CD4-positive, alpha-beta T cell (primary cell): ENCODE measurements at regions not wholly inside any gene's neighbourhood (a gene's known extent, or its start where the extent isn't known, plus 50 kb on each side); places are given as distances from the start of the nearest gene placed in this dataset. TPM values are rescaled to one million over a fixed set of nuclear protein-coding genes. Genes with fewer than 3 reads are reported as not detected.

ENCODE experiments used
- ATAC-seq: fragments of 200-7000 bp; cut with Tn5 transposase; one replicate; pipeline ENCODE4 v1.10.0; 2022; ENCODE audit warnings: mild to moderate bottlenecking; ENCODE audit not compliant: poor library complexity
- CTCF ChIA-PET: fragments of 350-600 bp; sonication (Branson Sonifier 250); formaldehyde crosslinking; loops from one replicate; lab custom pipeline; 2021; ENCODE audit warnings: antibody characterized with exemption, inconsistent platforms; lab: Charles Lee
- POLR2A ChIA-PET: fragments of 350-600 bp; sonication (Branson Sonifier 250); formaldehyde crosslinking; loops from one replicate; lab custom pipeline; 2021; ENCODE audit warnings: antibody characterized with exemption, inconsistent platforms; lab: Charles Lee
- DNase-seq, 14 experiments: peaks; one replicate each; pipeline ENCODE4 v3.0.0-alpha.2; 2013 to 2020; ENCODE audit warnings: mixed read lengths in 2 of 14
- H3K27ac ChIP-seq, 2 donors: one replicate each; pipeline versions ENCODE4 v1.5.1 to v1.7.0; 2013; ENCODE audit warnings: low read length in 2 of 2, low read depth in 1 of 2, mild to moderate bottlenecking in 1 of 2
- H3K27me3 ChIP-seq, 2 experiments: 1 replicate in 1 of 2; 2 replicates in 1 of 2; pipeline versions ENCODE4 v1.6.1 to v1.7.0; 2013; ENCODE audit warnings: low read length in 2 of 2, control low read depth in 1 of 2, mild to moderate bottlenecking in 1 of 2, moderate library complexity in 1 of 2; ENCODE audit not compliant: insufficient read depth in 2 of 2, control insufficient read depth in 1 of 2
- H3K36me3 ChIP-seq: one replicate; pipeline ENCODE4 v1.6.1; 2013; ENCODE audit warnings: low read length, control low read depth; ENCODE audit not compliant: insufficient read depth
- H3K4me1 ChIP-seq: one replicate; pipeline ENCODE4 v1.6.1; 2013; ENCODE audit warnings: low read length, control low read depth; ENCODE audit not compliant: insufficient read depth
- H3K4me3 ChIP-seq: one replicate; pipeline ENCODE4 v1.5.1; 2013; ENCODE audit warnings: mild to moderate bottlenecking, low read length, moderate library complexity
- H3K9me3 ChIP-seq, 2 experiments: 1 replicate in 1 of 2; 2 replicates in 1 of 2; pipeline versions ENCODE4 v1.6.1 to v1.7.0; 2013; ENCODE audit warnings: low read length in 2 of 2, mild to moderate bottlenecking in 2 of 2, control low read depth in 1 of 2, moderate library complexity in 1 of 2; ENCODE audit not compliant: control insufficient read depth in 1 of 2, insufficient read depth in 1 of 2
- H3K27ac Mint-ChIP-seq: one replicate; pipeline ENCODE4 v1.8.0; 2020; ENCODE audit warnings: mixed read lengths
- H3K27me3 Mint-ChIP-seq: one replicate; pipeline ENCODE4 v1.8.0; 2021; ENCODE audit warnings: mixed read lengths
- H3K36me3 Mint-ChIP-seq: one replicate; pipeline ENCODE4 v1.8.0; 2021; ENCODE audit warnings: low read depth, mixed read lengths
- H3K4me1 Mint-ChIP-seq: one replicate; pipeline ENCODE4 v1.8.0; 2021; ENCODE audit warnings: low read depth, mixed read lengths
- H3K4me3 Mint-ChIP-seq: one replicate; pipeline ENCODE4 v1.8.0; 2020; ENCODE audit warnings: mild to moderate bottlenecking, mixed read lengths
- H3K9me3 Mint-ChIP-seq: one replicate; pipeline ENCODE4 v1.8.0; 2020; ENCODE audit warnings: mixed read lengths
- intact Hi-C, 2 experiments: fragments of 100-400 bp; cut with DNase I in 1 of 2; cut with micrococcal nuclease in 1 of 2; formaldehyde crosslinking; loops; one replicate each; pipeline versions ENCODE4 v1.15.1 to v1.9.0; 2023 to 2025; cut with DNase I, micrococcal nuclease
- microRNA-seq: library from miRNA; unstranded; fragments of <30 nt; microRNA quantifications from one replicate; pipeline ENCODE4 v1.2.0, GENCODE V29; 2021; ENCODE audit warnings: borderline microRNAs expressed, borderline replicate concordance
- TF ChIP-seq, protein P1 (sequence below): fragments of 200-600 bp; IDR thresholded peaks from one replicate; pipeline ENCODE4 v1.8.0; 2022; ENCODE audit warnings: antibody characterized with exemption, mild to moderate bottlenecking

DNA sequence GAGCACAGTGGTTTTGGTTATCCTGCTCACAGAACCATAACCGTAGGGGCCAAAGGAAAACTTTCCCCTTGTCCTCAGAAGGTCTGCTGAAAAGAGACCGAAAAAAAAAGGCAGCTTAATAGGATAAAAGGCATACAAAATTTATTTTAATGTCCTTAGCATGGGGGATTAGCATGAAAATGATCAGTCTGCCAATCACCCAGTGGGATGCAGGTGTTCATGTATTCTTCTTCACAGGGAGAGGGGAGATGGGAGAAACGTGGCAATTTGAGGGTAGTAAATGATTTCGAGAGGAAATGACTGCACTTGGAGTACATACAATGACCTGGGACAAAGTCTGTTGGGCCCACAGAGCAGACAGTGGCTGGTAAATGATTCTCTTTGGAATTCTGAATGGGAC, 194.0 kb downstream of the AJAP1 start:
- CTCF ChIA-PET, result no interaction called here
- Mint-ChIP-seq H3K4me3 (no peak overlapping the region), H3K4me1 (no peaks in the 10 kb centered on the region)

DNA sequence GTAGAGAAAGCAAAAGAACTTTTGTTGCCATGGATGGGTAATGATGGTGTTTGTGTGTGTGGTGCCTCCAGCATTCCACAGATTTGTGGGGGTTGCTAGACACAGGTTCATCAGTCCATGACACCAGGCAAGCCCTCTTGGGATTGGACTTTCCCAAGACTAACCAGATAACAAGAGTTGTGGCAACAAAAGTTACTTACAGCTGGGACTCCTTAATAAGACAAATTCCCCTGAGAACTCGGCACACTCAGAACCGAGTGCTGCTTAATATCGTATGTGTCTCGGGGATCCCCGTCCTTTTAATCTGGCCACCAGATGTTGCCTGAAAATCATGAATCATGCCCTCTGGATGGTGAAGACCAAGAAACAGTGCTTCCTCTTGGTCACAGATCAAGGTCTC, 193.3 kb downstream of the AJAP1 start:
- Mint-ChIP-seq H3K27ac (no peak overlapping the region), H3K4me1 (no peaks in the 10 kb centered on the region), H3K9me3 (no peaks in the 10 kb centered on the region), H3K4me3 (no peak overlapping the region), H3K27me3 (peaks cover 8% of the 10 kb centered on the region), H3K36me3 (no peaks in the 10 kb centered on the region)
- H3K9me3 ChIP-seq, result peaks cover 0 to 5% of the 10 kb centered on the region in 2 experiments
- no peaks in the 10 kb centered on the region for H3K36me3 ChIP-seq
- ATAC-seq (no peak), DNase-seq (no peak)
- no peaks in the 10 kb centered on the region for H3K4me1 ChIP-seq
- TF ChIP-seq, protein P1, sequence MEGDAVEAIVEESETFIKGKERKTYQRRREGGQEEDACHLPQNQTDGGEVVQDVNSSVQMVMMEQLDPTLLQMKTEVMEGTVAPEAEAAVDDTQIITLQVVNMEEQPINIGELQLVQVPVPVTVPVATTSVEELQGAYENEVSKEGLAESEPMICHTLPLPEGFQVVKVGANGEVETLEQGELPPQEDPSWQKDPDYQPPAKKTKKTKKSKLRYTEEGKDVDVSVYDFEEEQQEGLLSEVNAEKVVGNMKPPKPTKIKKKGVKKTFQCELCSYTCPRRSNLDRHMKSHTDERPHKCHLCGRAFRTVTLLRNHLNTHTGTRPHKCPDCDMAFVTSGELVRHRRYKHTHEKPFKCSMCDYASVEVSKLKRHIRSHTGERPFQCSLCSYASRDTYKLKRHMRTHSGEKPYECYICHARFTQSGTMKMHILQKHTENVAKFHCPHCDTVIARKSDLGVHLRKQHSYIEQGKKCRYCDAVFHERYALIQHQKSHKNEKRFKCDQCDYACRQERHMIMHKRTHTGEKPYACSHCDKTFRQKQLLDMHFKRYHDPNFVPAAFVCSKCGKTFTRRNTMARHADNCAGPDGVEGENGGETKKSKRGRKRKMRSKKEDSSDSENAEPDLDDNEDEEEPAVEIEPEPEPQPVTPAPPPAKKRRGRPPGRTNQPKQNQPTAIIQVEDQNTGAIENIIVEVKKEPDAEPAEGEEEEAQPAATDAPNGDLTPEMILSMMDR, result no peak
- ChIA-PET CTCF (no interaction called here), POLR2A (no interaction called here)
- H3K27ac ChIP-seq, result no peak overlapping the region
- no peaks in the 10 kb centered on the region for H3K27me3 ChIP-seq
- intact Hi-C loops, result no loop called here
- H3K4me3 ChIP-seq, result no peak overlapping the region

More for the DNA sequence above, 194.0 kb downstream of the AJAP1 start:
- Histone ChIP-seq H3K27ac (no peak overlapping the region), H3K9me3 (peaks cover 0 to 5% of the 10 kb centered on the region in 2 experiments), H3K27me3 (no peaks in the 10 kb centered on the region), H3K4me3 (no peak overlapping the region), H3K36me3 (no peaks in the 10 kb centered on the region), H3K4me1 (no peaks in the 10 kb centered on the region)
- intact Hi-C loops, result no loop called here
- POLR2A ChIA-PET, result no interaction called here
- Mint-ChIP-seq H3K27me3 (peaks cover 8% of the 10 kb centered on the region), H3K9me3 (no peaks in the 10 kb centered on the region), H3K36me3 (no peaks in the 10 kb centered on the region), H3K27ac (no peak overlapping the region)
- ATAC-seq (no peak), DNase-seq (no peak)
- TF ChIP-seq, protein P1, result no peak

Small RNAs in the stretch of these regions (microRNA-seq; reads per million reads assigned to microRNA genes)
- not detected for gene MIR4417
